Activated naive CD4-positive, alpha-beta T cell treated with anti-CD3 and anti-CD28 coated beads for 36 hours (primary cell): ENCODE measurements at regions not wholly inside any gene's neighbourhood (a gene's known extent, or its start where the extent isn't known, plus 50 kb on each side); places are given as distances from the start of the nearest gene placed in this dataset.
"Not testable (repeated sequence)": the region's sequence is repeated elsewhere in the genome, so short reads cannot be mapped to it uniquely, and the experiment has no call there.

Experiments used
- CTCF ChIA-PET: fragments of 350-600 bp; sonication (Branson Sonifier 250); formaldehyde crosslinking; loops from one replicate; lab custom pipeline; 2021; ENCODE audit warnings: antibody characterized with exemption; lab: Charles Lee
- DNase-seq: peaks from one replicate; pipeline ENCODE4 v3.0.0-alpha.2; 2020
- H3K27ac Mint-ChIP-seq: one replicate; pipeline ENCODE4 v1.8.0; 2021; ENCODE audit warnings: mild to moderate bottlenecking, mixed read lengths
- H3K27me3 Mint-ChIP-seq: one replicate; pipeline ENCODE4 v1.8.0; 2021; ENCODE audit warnings: low read depth, mixed read lengths
- H3K36me3 Mint-ChIP-seq: one replicate; pipeline ENCODE4 v1.8.0; 2021; ENCODE audit warnings: low read depth, mixed read lengths
- H3K4me1 Mint-ChIP-seq: one replicate; pipeline ENCODE4 v1.8.0; 2021; ENCODE audit warnings: low read depth, mixed read lengths
- H3K4me3 Mint-ChIP-seq: one replicate; pipeline ENCODE4 v1.8.0; 2021; ENCODE audit warnings: mild to moderate bottlenecking, moderate library complexity, mixed read lengths
- H3K9me3 Mint-ChIP-seq: one replicate; pipeline ENCODE4 v1.8.0; 2021; ENCODE audit warnings: mixed read lengths
- intact Hi-C: fragments of 100-400 bp; cut with micrococcal nuclease; formaldehyde crosslinking; loops from one replicate; pipeline ENCODE4 v1.15.1; 2023

DNA sequence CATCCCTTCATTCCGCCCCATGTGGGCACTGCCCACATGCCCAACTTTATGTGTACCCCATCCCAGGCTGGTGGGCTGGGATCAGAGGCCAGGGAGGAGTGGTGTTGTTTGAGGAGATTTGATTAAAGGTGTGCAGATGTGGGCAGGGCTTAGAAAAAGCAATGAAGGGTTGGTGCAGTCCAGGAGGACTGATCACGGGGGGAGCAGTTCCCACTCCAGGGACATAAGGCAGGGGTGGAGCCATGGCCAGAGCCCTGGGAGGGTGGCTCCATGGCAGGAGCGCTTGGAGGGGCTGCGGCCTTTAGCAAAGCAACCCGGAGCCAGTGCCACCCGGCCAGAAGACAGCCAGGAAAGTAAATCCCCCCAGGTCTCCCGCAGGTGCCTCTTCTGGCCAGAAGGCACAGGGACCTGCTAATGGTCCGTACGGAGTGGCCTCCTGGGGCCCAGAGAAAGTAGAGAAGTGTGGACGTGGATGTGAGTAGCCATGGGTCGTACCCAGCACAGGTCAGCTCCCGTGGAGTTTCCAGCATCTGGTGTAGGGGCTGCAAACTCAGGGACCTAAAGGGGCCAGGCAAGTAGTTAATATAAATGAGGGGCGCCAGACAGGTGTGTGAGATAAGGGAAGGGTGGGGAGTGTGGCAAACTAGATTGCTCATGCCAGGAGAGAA, 62.1 kb upstream of the APCDD1L start:
- Mint-ChIP-seq H3K4me3 (no peak overlapping the region), H3K9me3 (peaks cover 11% of the 10 kb centered on the region), H3K27ac (no peak overlapping the region), H3K27me3 (peaks cover 9% of the 10 kb centered on the region), H3K36me3 (no peaks in the 10 kb centered on the region), H3K4me1 (no peaks in the 10 kb centered on the region)
- intact Hi-C loops = no loop called here
- CTCF ChIA-PET = no interaction called here
- DNase-seq = no peak

DNA sequence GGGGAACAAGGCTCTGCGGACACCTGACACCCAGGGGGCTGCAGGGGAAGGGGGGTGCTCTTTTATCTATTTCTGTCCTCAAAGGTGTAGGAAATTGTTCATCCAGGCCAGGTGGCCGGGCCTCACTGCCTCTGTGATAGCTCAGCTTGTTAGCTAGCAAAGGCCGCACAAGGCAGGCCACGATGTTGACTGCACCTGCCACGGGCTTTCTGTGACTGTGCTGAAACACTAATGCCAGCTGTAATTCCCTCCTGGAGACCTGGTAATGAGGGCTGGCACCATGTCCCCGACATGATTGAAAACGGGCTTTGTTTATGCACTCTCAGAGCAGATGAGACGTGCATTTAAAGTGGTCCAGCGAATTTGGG, 61.4 kb upstream of the APCDD1L start:
- CTCF ChIA-PET = no interaction called here
- Mint-ChIP-seq H3K27me3 (peaks cover 9% of the 10 kb centered on the region), H3K9me3 (peaks cover 5% of the 10 kb centered on the region)

DNA sequence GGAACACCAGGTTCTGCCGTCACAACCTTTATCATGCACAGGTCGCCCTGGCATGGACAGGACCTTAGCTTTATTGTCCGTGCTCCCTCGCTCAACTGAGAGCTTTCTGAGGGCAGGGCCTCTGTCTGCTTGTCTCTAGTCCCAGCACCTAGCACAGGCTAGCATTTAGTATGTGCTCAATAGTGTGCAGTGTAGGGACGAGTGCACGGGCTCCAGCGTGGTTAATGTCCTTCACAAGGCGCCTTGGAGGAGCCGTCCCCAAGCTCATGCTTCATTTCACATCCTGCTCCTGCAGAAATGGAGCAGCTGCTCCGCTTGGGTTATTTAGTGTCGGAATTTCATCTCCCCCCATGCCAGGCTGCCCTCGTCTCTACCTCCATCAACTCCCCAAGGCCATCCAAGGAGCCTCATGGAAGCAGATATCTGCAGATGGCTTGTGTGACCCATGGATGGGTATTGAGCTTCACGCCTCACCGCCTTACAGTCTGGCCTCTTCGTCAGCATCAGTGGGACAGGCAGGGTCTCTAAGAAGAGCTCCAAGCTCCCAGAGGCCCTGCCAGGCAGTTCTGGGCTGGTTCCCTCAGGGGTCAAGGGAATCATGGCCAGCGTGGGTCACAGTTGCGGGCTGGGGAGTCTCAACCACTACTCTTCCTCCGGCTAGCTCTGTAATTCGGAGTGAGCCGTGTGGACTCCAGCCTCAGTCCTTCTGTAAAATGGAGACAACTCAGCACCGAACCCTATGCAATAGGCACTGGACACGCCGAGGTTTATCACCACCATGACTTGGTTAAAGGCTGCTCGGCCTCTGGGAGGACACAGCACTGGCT, 60.8 kb upstream of the APCDD1L start:
- H3K36me3 Mint-ChIP-seq = no peaks in the 10 kb centered on the region
- H3K27me3 Mint-ChIP-seq = peaks cover 6% of the 10 kb centered on the region
- no peak for DNase-seq
- intact Hi-C loops = no loop called here
- H3K4me1 Mint-ChIP-seq = no peaks in the 10 kb centered on the region
- H3K9me3 Mint-ChIP-seq = no peaks in the 10 kb centered on the region
- CTCF ChIA-PET = interaction anchor here (1.1 kb wide), 1 partner anchor 52 kb away, joined by 3 read pairs; no protein-coding TSS in a partner anchor
- H3K4me3 Mint-ChIP-seq = no peak overlapping the region
- no peak overlapping the region for H3K27ac Mint-ChIP-seq

More for the DNA sequence above, 61.4 kb upstream of the APCDD1L start:
- Mint-ChIP-seq H3K36me3 (no peaks in the 10 kb centered on the region), H3K4me1 (no peaks in the 10 kb centered on the region), H3K4me3 (no peak overlapping the region), H3K27ac (no peak overlapping the region)
- intact Hi-C loops = no loop called here
- no peak for DNase-seq

GRCh38 chr20:58574469-58574868, 59.3 kb upstream of the APCDD1L start:
- H3K4me1 Mint-ChIP-seq = no peaks in the 10 kb centered on the region
- CTCF ChIA-PET = no interaction called here

GRCh38 chr20:58573986-58574385, 58.8 kb upstream of the APCDD1L start:
- H3K9me3 Mint-ChIP-seq = no peaks in the 10 kb centered on the region
- H3K27ac Mint-ChIP-seq = no peak overlapping the region
- DNase-seq = no peak
- no peaks in the 10 kb centered on the region for H3K4me1 Mint-ChIP-seq
- H3K27me3 Mint-ChIP-seq = peaks cover 10% of the 10 kb centered on the region
- H3K36me3 Mint-ChIP-seq = no peaks in the 10 kb centered on the region
- intact Hi-C loops = no loop called here
- H3K4me3 Mint-ChIP-seq = no peak overlapping the region
- CTCF ChIA-PET = interaction anchor here (0.6 kb wide), 1 partner anchor 10 kb away, joined by 3 read pairs; no protein-coding TSS in a partner anchor

More at GRCh38 chr20:58574469-58574868, 59.3 kb upstream of the APCDD1L start:
- intact Hi-C loops = no loop called here
- no peak for DNase-seq
- Mint-ChIP-seq H3K27ac (no peak overlapping the region), H3K9me3 (no peaks in the 10 kb centered on the region), H3K27me3 (peaks cover 10% of the 10 kb centered on the region), H3K36me3 (no peaks in the 10 kb centered on the region), H3K4me3 (no peak overlapping the region)

DNA sequence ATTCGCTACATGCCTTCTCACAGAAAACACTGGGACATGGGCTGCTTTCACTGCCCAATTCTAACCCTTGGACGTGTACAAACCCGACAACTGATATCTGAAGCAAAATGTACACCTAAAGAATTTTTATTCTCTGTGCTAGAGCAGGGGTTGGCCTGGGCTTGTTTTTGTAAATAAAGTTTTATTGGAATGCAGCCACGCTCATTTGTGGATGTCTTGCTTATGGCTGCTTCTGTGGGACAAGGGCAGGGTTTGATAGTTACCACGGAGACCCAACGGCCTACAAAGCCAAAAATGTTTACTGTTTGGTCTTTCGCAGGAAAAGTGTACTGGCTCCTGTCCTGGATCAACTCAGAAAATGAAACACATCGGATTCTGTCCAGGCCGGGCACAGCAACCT, 58.1 kb upstream of the APCDD1L start:
- H3K9me3 Mint-ChIP-seq = no peaks in the 10 kb centered on the region
- H3K27ac Mint-ChIP-seq = no peak overlapping the region
- H3K36me3 Mint-ChIP-seq = no peaks in the 10 kb centered on the region
- intact Hi-C loops = no loop called here
- no peaks in the 10 kb centered on the region for H3K4me1 Mint-ChIP-seq
- no peak overlapping the region for H3K4me3 Mint-ChIP-seq
- no peak for DNase-seq
- H3K27me3 Mint-ChIP-seq = peaks cover 10% of the 10 kb centered on the region
- CTCF ChIA-PET = no interaction called here

GRCh38 chr20:58572428-58572763, 57.2 kb upstream of the APCDD1L start:
- H3K36me3 Mint-ChIP-seq, H3K9me3 Mint-ChIP-seq, intact Hi-C loops, H3K4me1 Mint-ChIP-seq, H3K27ac Mint-ChIP-seq, H3K27me3 Mint-ChIP-seq, H3K4me3 Mint-ChIP-seq, DNase-seq: not testable (repeated sequence)
- CTCF ChIA-PET = interaction anchor here (0.6 kb wide), 1 partner anchor 335 kb away, joined by 3 read pairs; no protein-coding TSS in a partner anchor

GRCh38 chr20:58571693-58572427, 56.7 kb upstream of the APCDD1L start:
- no peak for DNase-seq
- Mint-ChIP-seq H3K27ac (no peak overlapping the region), H3K4me3 (no peak overlapping the region), H3K4me1 (no peaks in the 10 kb centered on the region), H3K36me3 (no peaks in the 10 kb centered on the region), H3K9me3 (no peaks in the 10 kb centered on the region), H3K27me3 (peaks cover 4% of the 10 kb centered on the region)
- intact Hi-C loops = no loop called here
- CTCF ChIA-PET = interaction anchor here (0.6 kb wide), 1 partner anchor 334 kb away, joined by 3 read pairs; no protein-coding TSS in a partner anchor

GRCh38 chr20:58571356-58571692, 56.1 kb upstream of the APCDD1L start:
- DNase-seq = no peak
- Mint-ChIP-seq H3K36me3 (no peaks in the 10 kb centered on the region), H3K4me3 (no peak overlapping the region), H3K4me1 (peaks cover 2% of the 10 kb centered on the region), H3K9me3 (no peaks in the 10 kb centered on the region), H3K27ac (no peak overlapping the region), H3K27me3 (peaks cover 4% of the 10 kb centered on the region)
- CTCF ChIA-PET = no interaction called here
- intact Hi-C loops = no loop called here

DNA sequence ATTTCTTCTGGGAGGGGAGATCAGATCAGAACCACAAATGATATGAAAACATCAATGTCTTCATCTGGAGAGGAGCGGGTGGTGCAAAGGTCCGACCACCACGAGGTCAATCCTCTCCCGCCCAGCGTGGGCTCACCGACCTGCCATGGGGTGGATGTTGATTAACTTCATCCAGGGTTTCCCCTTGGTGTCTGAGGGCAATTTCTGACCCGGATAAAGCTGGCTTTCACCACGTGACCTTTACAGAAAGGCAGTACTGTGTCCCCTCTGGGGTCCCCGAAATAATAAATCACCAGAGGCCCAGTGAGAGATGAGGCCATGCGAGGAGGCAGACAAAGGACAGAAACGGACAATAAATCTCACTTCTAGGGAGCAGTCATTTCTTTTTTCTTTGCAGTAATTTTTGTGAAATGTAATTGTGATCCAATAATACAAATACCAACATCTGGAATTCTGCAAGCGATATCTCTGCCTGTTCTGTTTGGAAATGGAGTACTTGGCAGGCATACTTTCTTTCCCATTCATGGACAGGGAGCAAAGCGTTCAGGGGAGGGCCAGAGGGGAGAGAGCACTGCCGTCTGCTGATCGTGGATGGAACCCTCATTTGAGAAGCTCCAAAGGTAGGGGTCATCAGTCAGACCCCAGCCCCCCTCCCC, 55.1 kb upstream of the APCDD1L start:
- Mint-ChIP-seq H3K27me3 (peaks cover 4% of the 10 kb centered on the region), H3K27ac (no peak overlapping the region), H3K4me1 (peaks cover 2% of the 10 kb centered on the region), H3K36me3 (no peaks in the 10 kb centered on the region), H3K9me3 (no peaks in the 10 kb centered on the region), H3K4me3 (no peak overlapping the region)
- CTCF ChIA-PET = no interaction called here
- no peak for DNase-seq
- intact Hi-C loops = no loop called here

DNA sequence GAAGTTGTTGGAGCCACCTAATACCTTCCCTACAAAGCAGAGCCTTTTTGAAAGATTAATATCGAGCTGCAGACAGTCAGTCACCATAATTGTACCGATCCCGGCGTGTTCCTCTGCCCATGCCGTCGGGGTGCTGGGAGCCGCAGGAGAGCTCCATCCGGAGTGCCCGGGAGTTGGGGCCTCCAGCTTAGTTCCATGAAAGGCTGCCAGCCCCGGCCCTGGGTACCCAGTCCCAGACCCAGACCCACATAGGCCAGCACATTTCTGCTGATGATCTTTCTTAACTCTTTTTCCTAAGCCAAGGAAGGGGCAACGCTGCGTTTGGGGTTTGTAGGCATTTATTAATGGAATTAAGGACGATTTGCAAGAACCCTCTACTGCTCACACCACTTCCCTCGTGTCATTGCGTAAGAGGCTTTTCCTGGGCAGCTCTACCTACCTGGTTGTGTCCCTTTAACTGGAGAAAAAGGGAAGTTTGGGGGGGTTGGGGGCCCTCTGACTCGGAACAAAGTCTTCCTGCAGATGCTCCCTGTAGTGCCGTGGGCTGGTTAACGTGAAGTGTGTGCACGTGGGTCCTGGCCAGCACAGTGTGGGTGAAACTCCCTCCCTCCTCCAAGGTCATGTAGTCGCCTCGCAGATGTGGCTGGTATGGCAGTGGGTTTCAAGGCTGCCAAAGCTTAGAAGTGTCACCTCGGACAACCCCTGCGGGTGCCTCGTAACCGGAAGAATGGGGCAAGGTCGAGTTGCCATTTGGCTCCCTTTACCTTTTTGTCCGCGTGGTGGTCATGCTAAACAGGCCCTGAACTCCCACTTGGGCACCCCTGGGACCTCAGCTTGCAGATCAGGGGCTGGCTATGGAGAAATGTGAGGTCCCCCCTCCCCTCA, 54.3 kb upstream of the APCDD1L start:
- Mint-ChIP-seq H3K9me3 (peaks cover 1% of the 10 kb centered on the region), H3K4me3 (no peak overlapping the region), H3K27me3 (peaks cover 4% of the 10 kb centered on the region), H3K4me1 (peaks cover 2% of the 10 kb centered on the region), H3K36me3 (no peaks in the 10 kb centered on the region), H3K27ac (no peak overlapping the region)
- intact Hi-C loops = no loop called here
- CTCF ChIA-PET = no interaction called here
- no peak for DNase-seq
